SK-N-SH (cell line): ENCODE measurements at regions not wholly inside any gene's neighbourhood (a gene's known extent, or its start where the extent isn't known, plus 50 kb on each side); places are given as distances from the start of the nearest gene placed in this dataset.

ENCODE experiments used
- JUND ChIP-seq: IDR thresholded peaks from 2 replicates; pipeline ENCODE4 v1.4.0; 2012
- POLR2AphosphoS5 ChIP-seq: IDR thresholded peaks from 2 replicates; pipeline ENCODE4 v1.6.1; 2012; ENCODE audit warnings: low read depth, low read length
- SIN3A ChIP-seq: IDR thresholded peaks from 2 replicates; pipeline ENCODE4 v1.6.1; 2012; ENCODE audit warnings: low read depth, mild to moderate bottlenecking, low read length, moderate library complexity, borderline replicate concordance
- TF ChIP-seq, protein P1 (sequence below): fragments of 200-600 bp; sonication (generic); IDR thresholded peaks from 2 replicates; pipeline ENCODE4 v1.6.1; 2017; ENCODE audit warnings: antibody characterized with exemption, mild to moderate bottlenecking, moderate library complexity

DNA sequence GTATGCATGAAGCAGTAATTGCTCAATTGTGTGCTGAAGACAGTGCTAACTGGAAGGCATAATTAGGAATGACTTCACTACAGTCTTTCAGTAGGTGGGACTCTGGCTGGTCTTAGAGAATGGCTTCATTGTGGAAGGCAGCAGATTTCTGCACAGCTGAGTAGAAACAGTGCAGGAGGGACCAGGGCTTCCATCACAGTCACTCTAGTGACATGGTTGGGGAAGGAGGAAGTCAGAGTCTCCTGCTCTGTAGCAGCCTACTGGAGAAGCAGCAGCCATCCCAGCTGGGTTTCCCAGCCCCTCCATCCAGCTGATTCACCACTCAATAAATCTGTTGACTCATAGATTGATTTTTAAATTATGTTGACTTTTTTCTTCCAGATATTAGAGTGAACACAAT is 80.6 kb upstream of the DBX2 start:
- TF ChIP-seq SIN3A = no peak
- TF ChIP-seq, protein P1, sequence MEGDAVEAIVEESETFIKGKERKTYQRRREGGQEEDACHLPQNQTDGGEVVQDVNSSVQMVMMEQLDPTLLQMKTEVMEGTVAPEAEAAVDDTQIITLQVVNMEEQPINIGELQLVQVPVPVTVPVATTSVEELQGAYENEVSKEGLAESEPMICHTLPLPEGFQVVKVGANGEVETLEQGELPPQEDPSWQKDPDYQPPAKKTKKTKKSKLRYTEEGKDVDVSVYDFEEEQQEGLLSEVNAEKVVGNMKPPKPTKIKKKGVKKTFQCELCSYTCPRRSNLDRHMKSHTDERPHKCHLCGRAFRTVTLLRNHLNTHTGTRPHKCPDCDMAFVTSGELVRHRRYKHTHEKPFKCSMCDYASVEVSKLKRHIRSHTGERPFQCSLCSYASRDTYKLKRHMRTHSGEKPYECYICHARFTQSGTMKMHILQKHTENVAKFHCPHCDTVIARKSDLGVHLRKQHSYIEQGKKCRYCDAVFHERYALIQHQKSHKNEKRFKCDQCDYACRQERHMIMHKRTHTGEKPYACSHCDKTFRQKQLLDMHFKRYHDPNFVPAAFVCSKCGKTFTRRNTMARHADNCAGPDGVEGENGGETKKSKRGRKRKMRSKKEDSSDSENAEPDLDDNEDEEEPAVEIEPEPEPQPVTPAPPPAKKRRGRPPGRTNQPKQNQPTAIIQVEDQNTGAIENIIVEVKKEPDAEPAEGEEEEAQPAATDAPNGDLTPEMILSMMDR = no peak
- TF ChIP-seq JUND = no peak
- TF ChIP-seq POLR2AphosphoS5 = no peak
